ENCODE measurements at regions not wholly inside any gene's neighbourhood (a gene's known extent, or its start where the extent isn't known, plus 50 kb on each side); places are given as distances from the start of the nearest gene placed in this dataset.

DNA sequence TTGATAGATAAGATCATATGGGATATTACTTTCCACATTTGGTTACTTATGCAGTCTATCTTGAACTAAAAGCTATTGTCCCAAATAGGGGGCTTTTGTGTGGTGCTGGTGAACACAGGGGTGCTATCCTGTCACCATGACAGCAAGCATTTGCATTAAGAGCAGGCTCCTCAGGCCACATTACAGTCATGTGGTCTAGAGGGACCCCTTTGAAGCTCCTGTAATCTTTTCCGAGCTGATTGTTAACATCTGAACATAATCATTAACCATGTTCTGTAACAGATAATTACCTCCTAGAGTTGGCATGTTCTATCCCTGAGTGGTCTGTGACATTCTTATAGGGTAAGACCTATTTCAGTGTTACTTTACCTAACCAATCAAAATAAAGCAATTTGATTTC lies 178.8 kb downstream of the KTN1 start:
- TF ChIP-seq, protein P1, sequence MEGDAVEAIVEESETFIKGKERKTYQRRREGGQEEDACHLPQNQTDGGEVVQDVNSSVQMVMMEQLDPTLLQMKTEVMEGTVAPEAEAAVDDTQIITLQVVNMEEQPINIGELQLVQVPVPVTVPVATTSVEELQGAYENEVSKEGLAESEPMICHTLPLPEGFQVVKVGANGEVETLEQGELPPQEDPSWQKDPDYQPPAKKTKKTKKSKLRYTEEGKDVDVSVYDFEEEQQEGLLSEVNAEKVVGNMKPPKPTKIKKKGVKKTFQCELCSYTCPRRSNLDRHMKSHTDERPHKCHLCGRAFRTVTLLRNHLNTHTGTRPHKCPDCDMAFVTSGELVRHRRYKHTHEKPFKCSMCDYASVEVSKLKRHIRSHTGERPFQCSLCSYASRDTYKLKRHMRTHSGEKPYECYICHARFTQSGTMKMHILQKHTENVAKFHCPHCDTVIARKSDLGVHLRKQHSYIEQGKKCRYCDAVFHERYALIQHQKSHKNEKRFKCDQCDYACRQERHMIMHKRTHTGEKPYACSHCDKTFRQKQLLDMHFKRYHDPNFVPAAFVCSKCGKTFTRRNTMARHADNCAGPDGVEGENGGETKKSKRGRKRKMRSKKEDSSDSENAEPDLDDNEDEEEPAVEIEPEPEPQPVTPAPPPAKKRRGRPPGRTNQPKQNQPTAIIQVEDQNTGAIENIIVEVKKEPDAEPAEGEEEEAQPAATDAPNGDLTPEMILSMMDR (IDR thresholded peaks at IDR 0.05) = no peak
- TF ChIP-seq POLR2A (IDR thresholded peaks at IDR 0.05) = no peak
- TF ChIP-seq EP300 (IDR thresholded peaks at IDR 0.05) = no peak

All from ovary (tissue), 3 donors.